H9 (cell line): ENCODE measurements at regions not wholly inside any gene's neighbourhood (a gene's known extent, or its start where the extent isn't known, plus 50 kb on each side); places are given as distances from the start of the nearest gene placed in this dataset.

ENCODE experiments used
- DNase-seq: peaks from one replicate; pipeline ENCODE4 v3.0.0-alpha.2; 2017
- H2AFZ ChIP-seq: one replicate; pipeline ENCODE4 v1.6.1; 2013; ENCODE audit warnings: mild to moderate bottlenecking, low read length, control low read depth, moderate library complexity
- H2AK5ac ChIP-seq: 2 replicates; pipeline ENCODE4 v1.6.1; 2013; ENCODE audit warnings: low read length, control low read depth, mixed read lengths; ENCODE audit not compliant: insufficient read length
- H2BK120ac ChIP-seq: one replicate; pipeline ENCODE4 v1.6.1; 2013; ENCODE audit warnings: low read depth, mild to moderate bottlenecking, low read length, control low read depth, inconsistent platforms; ENCODE audit not compliant: poor library complexity, severe bottlenecking
- H2BK12ac ChIP-seq: 2 replicates; pipeline ENCODE4 v1.6.1; 2013; ENCODE audit warnings: low read length, control low read depth, mixed read lengths, low read depth; ENCODE audit not compliant: insufficient read length
- H2BK15ac ChIP-seq: 2 replicates; pipeline ENCODE4 v1.6.1; 2013; ENCODE audit warnings: low read depth, low read length, control low read depth
- H2BK20ac ChIP-seq: one replicate; pipeline ENCODE4 v1.6.1; 2013; ENCODE audit warnings: low read depth, mild to moderate bottlenecking, low read length, control low read depth, inconsistent platforms; ENCODE audit not compliant: poor library complexity, severe bottlenecking
- H2BK5ac ChIP-seq: 2 replicates; pipeline ENCODE4 v1.6.1; 2013; ENCODE audit warnings: low read length, control low read depth, mixed read lengths; ENCODE audit not compliant: insufficient read length
- H3K14ac ChIP-seq: 2 replicates; pipeline ENCODE4 v1.6.1; 2013; ENCODE audit warnings: low read length, control low read depth; ENCODE audit not compliant: insufficient read depth
- H3K18ac ChIP-seq: 2 replicates; pipeline ENCODE4 v1.6.1; 2013; ENCODE audit warnings: low read depth, mild to moderate bottlenecking, mixed read lengths, low read length, control low read depth; ENCODE audit not compliant: insufficient read length
- H3K23ac ChIP-seq: 2 replicates; pipeline ENCODE4 v1.6.1; 2013; ENCODE audit warnings: low read length, control low read depth, mixed read lengths, low read depth; ENCODE audit not compliant: insufficient read length
- H3K23me2 ChIP-seq: 2 replicates; pipeline ENCODE4 v1.6.1; 2013; ENCODE audit warnings: low read depth, mild to moderate bottlenecking, mixed read lengths, low read length, control low read depth; ENCODE audit not compliant: insufficient read length, poor library complexity, severe bottlenecking
- H3K27ac ChIP-seq: 2 replicates; pipeline ENCODE4 v1.5.1; 2013; ENCODE audit warnings: low read length, control low read depth, mixed read lengths, low read depth; ENCODE audit not compliant: insufficient read length
- H3K27me3 ChIP-seq: 2 replicates; pipeline ENCODE4 v1.6.1; 2013; ENCODE audit warnings: low read length, control low read depth, inconsistent platforms; ENCODE audit not compliant: insufficient read depth
- H3K4ac ChIP-seq: 2 replicates; pipeline ENCODE4 v1.6.1; 2013; ENCODE audit warnings: low read depth, mild to moderate bottlenecking, control low read depth, inconsistent platforms, low read length, moderate library complexity
- H3K4me1 ChIP-seq: 2 replicates; pipeline ENCODE4 v1.6.1; 2013; ENCODE audit warnings: low read length, control low read depth, inconsistent platforms; ENCODE audit not compliant: insufficient read depth
- H3K4me2 ChIP-seq: 2 replicates; pipeline ENCODE4 v1.6.1; 2013; ENCODE audit warnings: low read length, control low read depth, mixed read lengths; ENCODE audit not compliant: insufficient read length, insufficient read depth
- H3K56ac ChIP-seq: 2 replicates; pipeline ENCODE4 v1.6.1; 2013; ENCODE audit warnings: low read depth, mild to moderate bottlenecking, mixed read lengths, low read length, control low read depth; ENCODE audit not compliant: insufficient read length
- H3K79me1 ChIP-seq: 2 replicates; pipeline ENCODE4 v1.6.1; 2013; ENCODE audit warnings: low read depth, mild to moderate bottlenecking, moderate library complexity, low read length, control low read depth, inconsistent platforms; ENCODE audit not compliant: insufficient read depth, poor library complexity, severe bottlenecking
- H3K79me2 ChIP-seq: 2 replicates; pipeline ENCODE4 v1.6.1; 2013; ENCODE audit warnings: low read length, control low read depth, inconsistent platforms; ENCODE audit not compliant: insufficient read depth
- H3K9ac ChIP-seq: 2 replicates; pipeline ENCODE4 v1.6.1; 2013; ENCODE audit warnings: low read length, control low read depth, mixed read lengths; ENCODE audit not compliant: insufficient read length; ENCODE audit errors: extremely low read depth
- H3K9me3 ChIP-seq: one replicate; pipeline ENCODE4 v1.6.1; 2013; ENCODE audit warnings: low read depth, low read length, inconsistent platforms; ENCODE audit not compliant: control insufficient read depth
- H3T11ph ChIP-seq: one replicate; pipeline ENCODE4 v1.6.1; 2013; ENCODE audit warnings: mild to moderate bottlenecking, low read length, control low read depth, inconsistent platforms
- H4K20me1 ChIP-seq: one replicate; pipeline ENCODE4 v1.6.1; 2013; ENCODE audit not compliant: control insufficient read depth, insufficient read length, insufficient read depth
- H4K5ac ChIP-seq: 2 replicates; pipeline ENCODE4 v1.6.1; 2013; ENCODE audit warnings: low read depth, mild to moderate bottlenecking, mixed read lengths, low read length, control low read depth; ENCODE audit not compliant: insufficient read length
- H4K8ac ChIP-seq: replicated peaks from 2 replicates; pipeline ENCODE4 v1.6.1; 2013; ENCODE audit warnings: low read length, control low read depth, mixed read lengths, low read depth; ENCODE audit not compliant: insufficient read length
- H4K91ac ChIP-seq: 2 replicates; pipeline ENCODE4 v1.6.1; 2013; ENCODE audit warnings: low read depth, mild to moderate bottlenecking, moderate library complexity, mixed read lengths, low read length, control low read depth; ENCODE audit not compliant: insufficient read length
- H3K27ac Mint-ChIP-seq, 3 experiments: 2 replicates in 2 of 3; 3 replicates in 1 of 3; pipeline ENCODE4 v1.8.0; 2020 to 2021; ENCODE audit warnings: mixed read lengths in 3 of 3, mild to moderate bottlenecking in 1 of 3, moderate library complexity in 1 of 3
- H3K27me3 Mint-ChIP-seq: 2 replicates; pipeline ENCODE4 v1.8.0; 2021; ENCODE audit warnings: low read depth, mild to moderate bottlenecking, moderate library complexity, mixed read lengths
- H3K36me3 Mint-ChIP-seq, 3 experiments: 2 replicates in 2 of 3; 3 replicates in 1 of 3; pipeline ENCODE4 v1.8.0; 2020 to 2021; ENCODE audit warnings: low read depth in 3 of 3, mixed read lengths in 3 of 3; ENCODE audit not compliant: insufficient read depth in 1 of 3
- H3K4me1 Mint-ChIP-seq, 2 experiments: 2 replicates each; pipeline ENCODE4 v1.8.0; 2020; ENCODE audit warnings: mixed read lengths in 2 of 2
- H3K4me3 Mint-ChIP-seq, 2 experiments: 2 replicates in 1 of 2; 3 replicates in 1 of 2; pipeline ENCODE4 v1.8.0; 2020 to 2021; ENCODE audit warnings: mild to moderate bottlenecking in 2 of 2, mixed read lengths in 2 of 2, moderate library complexity in 1 of 2
- H3K9me3 Mint-ChIP-seq, 2 experiments: 2 replicates in 1 of 2; 3 replicates in 1 of 2; pipeline ENCODE4 v1.8.0; 2020; ENCODE audit warnings: mild to moderate bottlenecking in 2 of 2, mixed read lengths in 2 of 2, moderate library complexity in 1 of 2
- CTCF ChIP-seq: fragments of 200-600 bp; sonication (generic); conservative IDR thresholded peaks from 3 replicates; pipeline ENCODE4 v1.8.0; 2021; ENCODE audit warnings: antibody characterized with exemption, mild to moderate bottlenecking
- WGBS: extraction: QIAGEN DNeasy Blood & Tissue Kit; methylation state at CpG from one replicate; pipeline ENCODE4 v1.1.7; 2013; ENCODE audit warnings: missing lambda C conversion rate, low lambda C conversion rate, mixed read lengths; ENCODE audit not compliant: insufficient read length; ENCODE audit errors: extremely low coverage; 5-methylcytosine and 5-hydroxymethylcytosine counted together

- no peaks in the 10 kb centered on the region for H3K4me1 ChIP-seq
- H3K18ac ChIP-seq: no peak overlapping the region
- H3T11ph ChIP-seq: no peak overlapping the region
- no peaks in the 10 kb centered on the region for H3K27me3 ChIP-seq
- H3K27ac ChIP-seq: no peak overlapping the region
- H3K23me2 ChIP-seq: no peaks in the 10 kb centered on the region
- no peak overlapping the region for H2BK20ac ChIP-seq
- no peak overlapping the region for H2BK5ac ChIP-seq
- H3K9me3 ChIP-seq: peaks cover 5% of the 10 kb centered on the region
- H2AFZ ChIP-seq: no peak overlapping the region
- H3K4me2 ChIP-seq: no peak overlapping the region
- H2BK120ac ChIP-seq: no peak overlapping the region
- no peak overlapping the region for H3K4ac ChIP-seq
- H3K9me3 Mint-ChIP-seq: peaks cover 21 to 22% of the 10 kb centered on the region in 2 experiments
- no peak overlapping the region for H4K91ac ChIP-seq
- H4K5ac ChIP-seq: no peak overlapping the region
- no peak overlapping the region for H2BK12ac ChIP-seq
- H3K27me3 Mint-ChIP-seq: peaks cover 2% of the 10 kb centered on the region
- H2BK15ac ChIP-seq: no peak overlapping the region
- TF ChIP-seq CTCF: no peak
- no peak for DNase-seq
- H3K14ac ChIP-seq: no peak overlapping the region
- WGBS: no CpG with 5 or more reads among the region's 1 CpG
- H3K27ac Mint-ChIP-seq: no peak overlapping the region
- H3K4me3 Mint-ChIP-seq: no peak overlapping the region
- H3K23ac ChIP-seq: no peak overlapping the region
- peaks cover 1% of the 10 kb centered on the region; the same call in 1 of the 2 replicates for H3K79me2 ChIP-seq
- no peak overlapping the region for H4K8ac ChIP-seq
- H3K9ac ChIP-seq: no peak overlapping the region
- H3K36me3 Mint-ChIP-seq: peaks cover 12 to 20% (median 16%) of the 10 kb centered on the region in 3 experiments
- no peaks in the 10 kb centered on the region for H4K20me1 ChIP-seq
- H3K79me1 ChIP-seq: no peaks in the 10 kb centered on the region
- H3K56ac ChIP-seq: no peak overlapping the region
- H3K4me1 Mint-ChIP-seq: peaks cover 5 to 9% of the 10 kb centered on the region in 2 experiments
- no peak overlapping the region for H2AK5ac ChIP-seq
Observed at GRCh38 chr7:131252976-131253375, 74.7 kb upstream of the MKLN1 start.
